ENCODE measurements at regions not wholly inside any gene's neighbourhood (a gene's known extent, or its start where the extent isn't known, plus 50 kb on each side); places are given as distances from the start of the nearest gene placed in this dataset.
"Not testable (repeated sequence)": the region's sequence is repeated elsewhere in the genome, so short reads cannot be mapped to it uniquely, and the experiment has no call there.

GRCh38 chr22:11017108-11017507, 4510.9 kb upstream of the OR11H1 start:
- POLR2A ChIA-PET; CTCF ChIA-PET; DNase-seq (ENCODE audit: extremely low spot score): not testable (repeated sequence)

GRCh38 chr22:11020522-11020921, 4507.5 kb upstream of the OR11H1 start:
- CTCF ChIA-PET; DNase-seq (ENCODE audit: extremely low spot score); POLR2A ChIA-PET: not testable (repeated sequence)

- POLR2A ChIA-PET; DNase-seq (ENCODE audit: extremely low spot score); CTCF ChIA-PET: not testable (repeated sequence)
Observed at GRCh38 chr22:11026541-11026940, 4501.5 kb upstream of the OR11H1 start.

- CTCF ChIA-PET = not testable (repeated sequence)
Observed at GRCh38 chr22:11027064-11027463, 4500.9 kb upstream of the OR11H1 start.

GRCh38 chr22:11027532-11027931, 4500.5 kb upstream of the OR11H1 start:
- POLR2A ChIA-PET; DNase-seq (ENCODE audit: extremely low spot score); CTCF ChIA-PET: not testable (repeated sequence)

More at GRCh38 chr22:11027064-11027463, 4500.9 kb upstream of the OR11H1 start:
- DNase-seq (ENCODE audit: extremely low spot score); POLR2A ChIA-PET: not testable (repeated sequence)

- POLR2A ChIA-PET; CTCF ChIA-PET; DNase-seq (ENCODE audit: extremely low spot score): not testable (repeated sequence)
- TF ChIP-seq PKNOX1 (IDR thresholded peaks at IDR 0.05) (peak; percentile 88), SUZ12 (IDR thresholded peaks at IDR 0.05) (peak; percentile 44; the same call in 1 of the 2 replicates)
Observed at GRCh38 chr22:11028180-11028579, 4499.8 kb upstream of the OR11H1 start.

- CTCF ChIA-PET; DNase-seq (ENCODE audit: extremely low spot score); POLR2A ChIA-PET: not testable (repeated sequence)
Observed at GRCh38 chr22:11029534-11029933, 4498.5 kb upstream of the OR11H1 start.

GRCh38 chr22:11029967-11030366, 4498.0 kb upstream of the OR11H1 start:
- POLR2A ChIA-PET; CTCF ChIA-PET; DNase-seq (ENCODE audit: extremely low spot score): not testable (repeated sequence)

GRCh38 chr22:11030571-11031410, 4497.2 kb upstream of the OR11H1 start:
- DNase-seq (ENCODE audit: extremely low spot score); CTCF ChIA-PET; POLR2A ChIA-PET: not testable (repeated sequence)

- CTCF ChIA-PET; POLR2A ChIA-PET; DNase-seq (ENCODE audit: extremely low spot score): not testable (repeated sequence)
Observed at GRCh38 chr22:11032115-11032514, 4495.9 kb upstream of the OR11H1 start.

GRCh38 chr22:11034660-11034987, 4493.4 kb upstream of the OR11H1 start:
- DNase-seq (ENCODE audit: extremely low spot score); CTCF ChIA-PET; POLR2A ChIA-PET: not testable (repeated sequence)

- DNase-seq (ENCODE audit: extremely low spot score); CTCF ChIA-PET; POLR2A ChIA-PET: not testable (repeated sequence)
Observed at GRCh38 chr22:11035031-11035873, 4492.7 kb upstream of the OR11H1 start.

GRCh38 chr22:11037314-11037713, 4490.7 kb upstream of the OR11H1 start:
- DNase-seq (ENCODE audit: extremely low spot score); POLR2A ChIA-PET; CTCF ChIA-PET: not testable (repeated sequence)

- DNase-seq (ENCODE audit: extremely low spot score); CTCF ChIA-PET; POLR2A ChIA-PET: not testable (repeated sequence)
Observed at GRCh38 chr22:11037814-11038213, 4490.2 kb upstream of the OR11H1 start.

GRCh38 chr22:11038786-11039185, 4489.2 kb upstream of the OR11H1 start:
- DNase-seq (ENCODE audit: extremely low spot score); POLR2A ChIA-PET; CTCF ChIA-PET: not testable (repeated sequence)

GRCh38 chr22:11041416-11041815, 4486.6 kb upstream of the OR11H1 start:
- CTCF ChIA-PET, POLR2A ChIA-PET: not testable (repeated sequence)

More at GRCh38 chr22:11041416-11041815, 4486.6 kb upstream of the OR11H1 start:
- not testable (repeated sequence) for DNase-seq (ENCODE audit: extremely low spot score)
